Sciatic nerve (tissue), 2 donors: ENCODE measurements at regions not wholly inside any gene's neighbourhood (a gene's known extent, or its start where the extent isn't known, plus 50 kb on each side); places are given as distances from the start of the nearest gene placed in this dataset.

Experiments
- ATAC-seq: fragments of 200-7000 bp; cut with Tn5 transposase; one replicate; pipeline ENCODE4 v1.9.1; 2020; ENCODE audit warnings: mild to moderate bottlenecking, moderate library complexity
- DNase-seq: peaks from one replicate; pipeline ENCODE4 v3.0.0-alpha.2; 2020; ENCODE audit warnings: low spot score
- intact Hi-C: fragments of 100-400 bp; cut with DNase I; formaldehyde crosslinking; loops from one replicate; pipeline ENCODE4 v1.14.2; 2022
- donor health status: DM: no; HTN: no; CAD: no.
- donor health status: DM: no; HTN: no; CAD: no.

GRCh38 chr17:79349506-79350400 is 261.1 kb downstream of the RBFOX3 start:
- DNase-seq (no peak), ATAC-seq (no peak)
- intact Hi-C loops, result no loop called here

GRCh38 chr17:79342376-79342775 is 267.8 kb downstream of the ENGASE start:
- no peak for ATAC-seq
- intact Hi-C loops, result no loop called here
- DNase-seq, result no peak

- intact Hi-C loops, result no loop called here
- ATAC-seq (no peak), DNase-seq (no peak)
These were observed 267.2 kb downstream of the ENGASE start for GRCh38 chr17:79341816-79342215.

GRCh38 chr17:79341222-79341780 is 266.7 kb downstream of the ENGASE start:
- intact Hi-C loops, result no loop called here
- no peak for DNase-seq
- ATAC-seq, result no peak

GRCh38 chr17:79340333-79341221 is 266.0 kb downstream of the ENGASE start:
- ATAC-seq (peak; percentile 17), DNase-seq (no peak)
- intact Hi-C loops, result no loop called here

GRCh38 chr17:79339321-79339720 is 264.7 kb downstream of the ENGASE start:
- ATAC-seq (no peak), DNase-seq (no peak)
- intact Hi-C loops, result no loop called here

- DNase-seq (no peak), ATAC-seq (no peak)
- intact Hi-C loops, result no loop called here
These were observed 264.0 kb downstream of the ENGASE start for GRCh38 chr17:79338604-79339003.

GRCh38 chr17:79338152-79338551 is 263.5 kb downstream of the ENGASE start:
- DNase-seq (no peak), ATAC-seq (no peak)
- intact Hi-C loops, result no loop called here

- no peak for ATAC-seq
- DNase-seq, result no peak
- intact Hi-C loops, result no loop called here
These were observed 262.4 kb downstream of the ENGASE start for GRCh38 chr17:79337053-79337452.

- ATAC-seq (no peak), DNase-seq (no peak)
- intact Hi-C loops, result no loop called here
These were observed 260.8 kb downstream of the ENGASE start for GRCh38 chr17:79335456-79335855.

- no peak for ATAC-seq
- intact Hi-C loops, result no loop called here
- DNase-seq, result no peak
These were observed 257.5 kb downstream of the ENGASE start for GRCh38 chr17:79332011-79332554.

GRCh38 chr17:79331492-79331891 is 256.9 kb downstream of the ENGASE start:
- intact Hi-C loops, result no loop called here
- DNase-seq, result no peak
- no peak for ATAC-seq

GRCh38 chr17:79330696-79331095 is 256.1 kb downstream of the ENGASE start:
- ATAC-seq (no peak), DNase-seq (no peak)
- intact Hi-C loops, result no loop called here

- intact Hi-C loops, result no loop called here
- ATAC-seq, result no peak
- no peak for DNase-seq
These were observed 255.6 kb downstream of the ENGASE start for GRCh38 chr17:79330229-79330628.

- DNase-seq (no peak), ATAC-seq (no peak)
- intact Hi-C loops, result no loop called here
These were observed 252.2 kb downstream of the ENGASE start for GRCh38 chr17:79326814-79327213.

- intact Hi-C loops, result no loop called here
- ATAC-seq (no peak), DNase-seq (no peak)
These were observed 251.2 kb downstream of the ENGASE start for GRCh38 chr17:79325709-79326430.

GRCh38 chr17:79324194-79324593 is 249.6 kb downstream of the ENGASE start:
- no peak for ATAC-seq
- DNase-seq, result no peak

GRCh38 chr17:79323566-79323965 is 248.9 kb downstream of the ENGASE start:
- intact Hi-C loops, result no loop called here
- DNase-seq, result no peak
- ATAC-seq, result no peak

More at GRCh38 chr17:79324194-79324593, 249.6 kb downstream of the ENGASE start:
- intact Hi-C loops, result no loop called here
